B cell (primary cell): ENCODE measurements at regions not wholly inside any gene's neighbourhood (a gene's known extent, or its start where the extent isn't known, plus 50 kb on each side); places are given as distances from the start of the nearest gene placed in this dataset.

Source experiments
- ATAC-seq: fragments of 200-7000 bp; cut with Tn5 transposase; one replicate; pipeline ENCODE4 v1.10.0; 2021; ENCODE audit warnings: low read depth, mild to moderate bottlenecking, moderate number of reproducible peaks, moderate library complexity
- CTCF ChIA-PET: fragments of 350-600 bp; sonication (Branson Sonifier 250); formaldehyde crosslinking; loops from one replicate; lab custom pipeline; 2021; ENCODE audit warnings: antibody characterized with exemption, inconsistent platforms; lab: Charles Lee
- POLR2A ChIA-PET: fragments of 350-600 bp; sonication (Branson Sonifier 250); formaldehyde crosslinking; loops from one replicate; lab custom pipeline; 2021; ENCODE audit warnings: antibody characterized with exemption; lab: Charles Lee
- DNase-seq: peaks from one replicate; pipeline ENCODE4 v3.0.0; 2013
- H2AFZ ChIP-seq: 2 replicates; pipeline ENCODE4 v1.6.1; 2012; ENCODE audit warnings: mild to moderate bottlenecking, low read depth, low read length; ENCODE audit not compliant: insufficient read depth, poor library complexity, severe bottlenecking
- H3K27ac ChIP-seq, 2 donors: 1 replicate in 1 of 2; 2 replicates in 1 of 2; pipeline ENCODE4 v1.5.1; 2012 to 2013; ENCODE audit warnings: low read length in 2 of 2, mild to moderate bottlenecking in 2 of 2, moderate library complexity in 1 of 2
- H3K27me3 ChIP-seq, 4 experiments: fragments of 200-600 bp in 1 of 4; sonication (generic) in 1 of 4; replicated peaks in 1 of 4; 1 replicate in 2 of 4; 2 replicates in 2 of 4; pipeline versions ENCODE4 v1.6.1 to v1.7.0; 2013 to 2016; ENCODE audit warnings: low read length in 3 of 4, mild to moderate bottlenecking in 2 of 4, mixed read lengths in 1 of 4, moderate library complexity in 1 of 4; ENCODE audit not compliant: insufficient read depth in 4 of 4, control insufficient read depth in 3 of 4; ENCODE audit errors: control extremely low read depth in 1 of 4
- H3K36me3 ChIP-seq, 2 experiments: replicated peaks in 1 of 2; 1 replicate in 1 of 2; 2 replicates in 1 of 2; pipeline versions ENCODE4 v1.6.1 to v1.7.1; 2013; ENCODE audit warnings: low read length in 1 of 2; ENCODE audit not compliant: insufficient read depth in 2 of 2, control insufficient read depth in 1 of 2; ENCODE audit errors: control extremely low read depth in 1 of 2, extremely low read depth in 1 of 2
- H3K4me1 ChIP-seq, 2 donors: fragments of 200-600 bp in 1 of 2; sonication (generic) in 1 of 2; 1 replicate in 1 of 2; 2 replicates in 1 of 2; pipeline versions ENCODE4 v1.5.1 to v1.6.1; 2013 to 2017; ENCODE audit warnings: low read length in 2 of 2; ENCODE audit not compliant: control insufficient read depth in 2 of 2, insufficient read depth in 2 of 2
- H3K4me2 ChIP-seq: replicated peaks from 2 replicates; pipeline ENCODE3; 2012; ENCODE audit warnings: mild to moderate bottlenecking, low read depth, low read length; ENCODE audit not compliant: poor library complexity, severe bottlenecking
- H3K4me3 ChIP-seq, 5 experiments: fragments of 200-600 bp in 1 of 5; sonication (generic) in 1 of 5; 1 replicate in 3 of 5; 2 replicates in 2 of 5; pipeline versions ENCODE4 v1.5.1 to v1.7.0; 2011 to 2016; ENCODE audit warnings: low read length in 4 of 5, mild to moderate bottlenecking in 4 of 5, low read depth in 2 of 5, control low read depth in 1 of 5, moderate library complexity in 1 of 5; ENCODE audit not compliant: insufficient read depth in 1 of 5; ENCODE audit errors: control extremely low read depth in 1 of 5, extremely low read depth in 1 of 5
- H3K79me2 ChIP-seq: fragments of 200-600 bp; sonication (generic); one replicate; pipeline ENCODE4 v1.6.0; 2016; ENCODE audit warnings: low read length; ENCODE audit not compliant: control insufficient read depth, insufficient read depth
- H3K9ac ChIP-seq: fragments of 200-600 bp; sonication (generic); 2 replicates; pipeline ENCODE4 v1.6.1; 2017; ENCODE audit warnings: mild to moderate bottlenecking, low read length, moderate library complexity
- H3K9me3 ChIP-seq, 3 donors: one replicate each; pipeline versions ENCODE4 v1.6.1 to v1.7.1; 2013; ENCODE audit warnings: low read length in 2 of 3; ENCODE audit not compliant: control insufficient read depth in 2 of 3, insufficient read depth in 1 of 3; ENCODE audit errors: control extremely low read depth in 1 of 3
- H4K20me1 ChIP-seq: 2 replicates; pipeline ENCODE4 v1.6.0; 2012; ENCODE audit warnings: mild to moderate bottlenecking, low read length; ENCODE audit not compliant: insufficient read depth, control insufficient read depth, poor library complexity, severe bottlenecking
- H3K27ac Mint-ChIP-seq: one replicate; pipeline ENCODE4 v1.8.0; 2021; ENCODE audit warnings: mixed read lengths
- H3K27me3 Mint-ChIP-seq: one replicate; pipeline ENCODE4 v1.8.0; 2021; ENCODE audit warnings: mixed read lengths
- H3K4me1 Mint-ChIP-seq: one replicate; pipeline ENCODE4 v1.8.0; 2021; ENCODE audit warnings: mixed read lengths
- H3K4me3 Mint-ChIP-seq: one replicate; pipeline ENCODE4 v1.8.0; 2021; ENCODE audit warnings: mixed read lengths
- H3K9me3 Mint-ChIP-seq: one replicate; pipeline ENCODE4 v1.8.0; 2022; ENCODE audit warnings: mixed read lengths; ENCODE audit not compliant: insufficient read depth
- EZH2 ChIP-seq: IDR thresholded peaks from 2 replicates; pipeline ENCODE4 v1.6.1; 2012; ENCODE audit warnings: borderline replicate concordance, low read depth, mild to moderate bottlenecking, moderate library complexity, low read length; ENCODE audit not compliant: insufficient read depth, poor library complexity, severe bottlenecking
- WGBS: methylation state at CpG from one replicate; pipeline ENCODE4 v1.1.5; 2013; ENCODE audit warnings: missing lambda C conversion rate; ENCODE audit not compliant: insufficient coverage; 5-methylcytosine and 5-hydroxymethylcytosine counted together
- intact Hi-C: fragments of 100-400 bp; cut with micrococcal nuclease; formaldehyde crosslinking; loops from one replicate; pipeline ENCODE4 v1.10.0; 2022
- TF ChIP-seq, protein P1 (sequence below): fragments of 200-600 bp; IDR thresholded peaks from one replicate; pipeline ENCODE4 v1.8.0; 2022; ENCODE audit warnings: antibody characterized with exemption, mild to moderate bottlenecking

DNA sequence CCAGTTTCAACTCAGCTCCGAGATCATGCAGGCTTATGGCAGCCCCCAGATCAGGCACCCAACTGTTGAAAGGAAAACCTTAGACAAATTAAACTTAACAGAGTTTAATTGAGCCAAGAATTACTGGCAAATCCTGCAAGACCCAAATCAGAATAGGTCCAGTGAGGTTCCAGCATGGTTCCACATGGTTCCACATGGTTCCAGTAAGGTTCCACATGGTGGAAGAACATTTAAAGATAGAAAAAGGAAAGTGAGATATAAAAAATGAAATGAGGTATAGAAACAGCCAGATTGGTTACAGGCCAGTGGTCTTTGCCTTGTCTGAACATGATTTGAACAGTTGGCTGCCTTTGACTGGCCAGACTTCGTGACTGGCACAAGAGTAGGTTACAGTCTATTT, 288.8 kb upstream of the LRRC7 start:
- intact Hi-C loops: no loop called here
- H3K4me3 Mint-ChIP-seq: no peak overlapping the region
- POLR2A ChIA-PET: interaction anchor here (0.6 kb wide), 1 partner anchor 269 kb away, joined by 3 read pairs; no protein-coding TSS in a partner anchor
- Histone ChIP-seq H3K27ac (no peak overlapping the region), H3K4me3 (no peak overlapping the region), H3K9ac (no peak overlapping the region), H3K4me1 (no peaks in the 10 kb centered on the region), H3K9me3 (no peaks in the 10 kb centered on the region), H3K79me2 (no peaks in the 10 kb centered on the region), H2AFZ (no peak overlapping the region), H3K36me3 (no peaks in the 10 kb centered on the region), H3K27me3 (no peaks in the 10 kb centered on the region), H4K20me1 (no peaks in the 10 kb centered on the region), H3K4me2 (no peak overlapping the region)
- H3K27ac Mint-ChIP-seq: no peak overlapping the region
- DNase-seq (no peak), ATAC-seq (no peak)
- 75% methylated on average over 1 of the region's 2 CpGs for WGBS
- H3K4me1 Mint-ChIP-seq: no peaks in the 10 kb centered on the region
- peaks cover 2% of the 10 kb centered on the region for H3K9me3 Mint-ChIP-seq
- TF ChIP-seq, protein P1, sequence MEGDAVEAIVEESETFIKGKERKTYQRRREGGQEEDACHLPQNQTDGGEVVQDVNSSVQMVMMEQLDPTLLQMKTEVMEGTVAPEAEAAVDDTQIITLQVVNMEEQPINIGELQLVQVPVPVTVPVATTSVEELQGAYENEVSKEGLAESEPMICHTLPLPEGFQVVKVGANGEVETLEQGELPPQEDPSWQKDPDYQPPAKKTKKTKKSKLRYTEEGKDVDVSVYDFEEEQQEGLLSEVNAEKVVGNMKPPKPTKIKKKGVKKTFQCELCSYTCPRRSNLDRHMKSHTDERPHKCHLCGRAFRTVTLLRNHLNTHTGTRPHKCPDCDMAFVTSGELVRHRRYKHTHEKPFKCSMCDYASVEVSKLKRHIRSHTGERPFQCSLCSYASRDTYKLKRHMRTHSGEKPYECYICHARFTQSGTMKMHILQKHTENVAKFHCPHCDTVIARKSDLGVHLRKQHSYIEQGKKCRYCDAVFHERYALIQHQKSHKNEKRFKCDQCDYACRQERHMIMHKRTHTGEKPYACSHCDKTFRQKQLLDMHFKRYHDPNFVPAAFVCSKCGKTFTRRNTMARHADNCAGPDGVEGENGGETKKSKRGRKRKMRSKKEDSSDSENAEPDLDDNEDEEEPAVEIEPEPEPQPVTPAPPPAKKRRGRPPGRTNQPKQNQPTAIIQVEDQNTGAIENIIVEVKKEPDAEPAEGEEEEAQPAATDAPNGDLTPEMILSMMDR: no peak
- CTCF ChIA-PET: no interaction called here
- no peaks in the 10 kb centered on the region for H3K27me3 Mint-ChIP-seq

DNA sequence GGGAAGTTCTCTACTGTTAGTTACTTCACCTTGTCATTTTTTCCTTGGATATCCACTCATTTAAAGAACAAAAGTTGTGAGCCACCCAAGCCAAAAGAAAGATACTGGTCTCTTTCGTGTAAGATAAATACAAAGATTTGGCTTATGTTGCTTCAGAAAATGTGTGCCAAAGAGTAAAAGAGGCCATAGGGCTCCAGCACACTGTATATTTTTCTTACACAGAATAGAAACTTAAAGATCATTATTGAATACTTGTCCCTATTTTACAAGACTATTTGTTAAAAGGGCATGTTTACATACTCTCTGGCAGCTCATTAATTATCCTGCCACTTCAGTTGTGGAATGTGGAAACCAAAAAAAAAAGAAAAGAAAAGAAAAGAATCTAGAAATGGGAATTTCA, 284.2 kb upstream of the LRRC7 start:
- Histone ChIP-seq H4K20me1 (no peaks in the 10 kb centered on the region), H3K36me3 (no peaks in the 10 kb centered on the region), H3K4me3 (no peak overlapping the region), H3K27me3 (no peaks in the 10 kb centered on the region), H3K9ac (no peak overlapping the region), H3K4me2 (no peak overlapping the region), H3K4me1 (no peaks in the 10 kb centered on the region), H3K79me2 (no peaks in the 10 kb centered on the region), H3K9me3 (no peaks in the 10 kb centered on the region), H3K27ac (no peak overlapping the region), H2AFZ (no peak overlapping the region)
- CTCF ChIA-PET: no interaction called here
- Mint-ChIP-seq H3K27ac (no peak overlapping the region), H3K4me1 (no peaks in the 10 kb centered on the region), H3K9me3 (peaks cover 2% of the 10 kb centered on the region), H3K4me3 (no peak overlapping the region), H3K27me3 (no peaks in the 10 kb centered on the region)
- ATAC-seq: no peak
- POLR2A ChIA-PET: no interaction called here
- DNase-seq: no peak
- intact Hi-C loops: no loop called here
- TF ChIP-seq EZH2: no peak
- TF ChIP-seq, protein P1: no peak
- no CpG with 5 or more reads among the region's 1 CpG for WGBS
